Left kidney (tissue), 1 donor: ENCODE measurements at regions not wholly inside any gene's neighbourhood (a gene's known extent, or its start where the extent isn't known, plus 50 kb on each side); places are given as distances from the start of the nearest gene placed in this dataset.

Source experiments
- DNase-seq: peaks from one replicate; pipeline ENCODE4 v3.0.0-alpha.2; 2013

- no peak for DNase-seq
These were observed 414.2 kb downstream of the TAF11L14 start for GRCh38 chr5:18048449-18048848.

GRCh38 chr5:18050345-18050744 lies 416.1 kb downstream of the TAF11L14 start:
- no peak for DNase-seq

- DNase-seq = no peak
These were observed 416.5 kb downstream of the TAF11L14 start for GRCh38 chr5:18050776-18051175.

GRCh38 chr5:18051953-18052352 lies 417.7 kb downstream of the TAF11L14 start:
- peak; percentile 24 for DNase-seq

- DNase-seq = no peak
These were observed 418.3 kb downstream of the TAF11L14 start for GRCh38 chr5:18052569-18052968.

GRCh38 chr5:18057725-18058124 lies 423.5 kb downstream of the TAF11L14 start:
- DNase-seq = no peak

GRCh38 chr5:18067615-18068014 lies 433.4 kb downstream of the TAF11L14 start:
- no peak for DNase-seq

- DNase-seq = peak; percentile 27
These were observed 434.6 kb downstream of the TAF11L14 start for GRCh38 chr5:18068826-18069225.

- DNase-seq = no peak
These were observed 435.5 kb downstream of the TAF11L14 start for GRCh38 chr5:18069790-18070189.

GRCh38 chr5:18072600-18072999 lies 438.3 kb downstream of the TAF11L14 start:
- no peak for DNase-seq

GRCh38 chr5:18074961-18075360 lies 440.7 kb downstream of the TAF11L14 start:
- no peak for DNase-seq

- DNase-seq = no peak
These were observed 443.9 kb downstream of the TAF11L14 start for GRCh38 chr5:18078157-18078556.

GRCh38 chr5:18079831-18080230 lies 445.6 kb downstream of the TAF11L14 start:
- DNase-seq = no peak

GRCh38 chr5:18088020-18088579 lies 453.8 kb downstream of the TAF11L14 start:
- DNase-seq = no peak

- DNase-seq = no peak
These were observed 455.9 kb downstream of the TAF11L14 start for GRCh38 chr5:18090177-18090576.

GRCh38 chr5:18091142-18091541 lies 456.9 kb downstream of the TAF11L14 start:
- no peak for DNase-seq

GRCh38 chr5:18091758-18092157 lies 457.5 kb downstream of the TAF11L14 start:
- no peak for DNase-seq

GRCh38 chr5:18095061-18095460 lies 460.8 kb downstream of the TAF11L14 start:
- DNase-seq = no peak

- no peak for DNase-seq
These were observed 463.6 kb downstream of the TAF11L14 start for GRCh38 chr5:18097817-18098216.

GRCh38 chr5:18098691-18099090 lies 464.4 kb downstream of the TAF11L14 start:
- DNase-seq = peak; percentile 7

GRCh38 chr5:18099261-18099660 lies 465.0 kb downstream of the TAF11L14 start:
- no peak for DNase-seq

- DNase-seq = no peak
These were observed 467.3 kb downstream of the TAF11L14 start for GRCh38 chr5:18101532-18101931.

- DNase-seq = no peak
These were observed 468.5 kb downstream of the TAF11L14 start for GRCh38 chr5:18102733-18103132.

GRCh38 chr5:18105449-18105848 lies 471.2 kb downstream of the TAF11L14 start:
- DNase-seq = no peak
